ENCODE measurements at regions not wholly inside any gene's neighbourhood (a gene's known extent, or its start where the extent isn't known, plus 50 kb on each side); places are given as distances from the start of the nearest gene placed in this dataset.

DNA sequence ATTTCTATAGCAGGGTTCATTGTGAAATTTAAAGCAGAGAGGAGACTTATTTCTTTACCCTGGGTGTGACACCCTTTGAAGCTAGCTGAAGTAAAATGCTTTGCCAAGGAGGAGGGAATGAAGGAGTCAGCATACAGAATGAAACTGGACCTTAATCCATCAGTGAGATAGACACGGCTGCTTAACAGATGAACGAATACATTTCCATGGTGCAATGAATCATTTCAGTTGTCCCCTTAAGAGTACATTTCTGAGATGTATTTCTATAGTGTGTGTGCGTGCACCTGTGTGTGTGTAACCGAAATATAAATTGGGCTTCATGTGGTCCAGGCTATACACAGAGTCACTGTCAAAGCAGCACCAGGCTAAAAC, 73.8 kb upstream of the CD93 start:
- TF ChIP-seq MAZ (IDR thresholded peaks at IDR 0.05; ENCODE audit: borderline replicate concordance, low read depth, low read length), result no peak
- TF ChIP-seq, protein P1, sequence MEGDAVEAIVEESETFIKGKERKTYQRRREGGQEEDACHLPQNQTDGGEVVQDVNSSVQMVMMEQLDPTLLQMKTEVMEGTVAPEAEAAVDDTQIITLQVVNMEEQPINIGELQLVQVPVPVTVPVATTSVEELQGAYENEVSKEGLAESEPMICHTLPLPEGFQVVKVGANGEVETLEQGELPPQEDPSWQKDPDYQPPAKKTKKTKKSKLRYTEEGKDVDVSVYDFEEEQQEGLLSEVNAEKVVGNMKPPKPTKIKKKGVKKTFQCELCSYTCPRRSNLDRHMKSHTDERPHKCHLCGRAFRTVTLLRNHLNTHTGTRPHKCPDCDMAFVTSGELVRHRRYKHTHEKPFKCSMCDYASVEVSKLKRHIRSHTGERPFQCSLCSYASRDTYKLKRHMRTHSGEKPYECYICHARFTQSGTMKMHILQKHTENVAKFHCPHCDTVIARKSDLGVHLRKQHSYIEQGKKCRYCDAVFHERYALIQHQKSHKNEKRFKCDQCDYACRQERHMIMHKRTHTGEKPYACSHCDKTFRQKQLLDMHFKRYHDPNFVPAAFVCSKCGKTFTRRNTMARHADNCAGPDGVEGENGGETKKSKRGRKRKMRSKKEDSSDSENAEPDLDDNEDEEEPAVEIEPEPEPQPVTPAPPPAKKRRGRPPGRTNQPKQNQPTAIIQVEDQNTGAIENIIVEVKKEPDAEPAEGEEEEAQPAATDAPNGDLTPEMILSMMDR (conservative IDR thresholded peaks at IDR 0.05; ENCODE audit: low read depth, low read length), result no peak
